ENCODE measurements at regions not wholly inside any gene's neighbourhood (a gene's known extent, or its start where the extent isn't known, plus 50 kb on each side); places are given as distances from the start of the nearest gene placed in this dataset.
"Not testable (repeated sequence)": the region's sequence is repeated elsewhere in the genome, so short reads cannot be mapped to it uniquely, and the experiment has no call there.

DNA sequence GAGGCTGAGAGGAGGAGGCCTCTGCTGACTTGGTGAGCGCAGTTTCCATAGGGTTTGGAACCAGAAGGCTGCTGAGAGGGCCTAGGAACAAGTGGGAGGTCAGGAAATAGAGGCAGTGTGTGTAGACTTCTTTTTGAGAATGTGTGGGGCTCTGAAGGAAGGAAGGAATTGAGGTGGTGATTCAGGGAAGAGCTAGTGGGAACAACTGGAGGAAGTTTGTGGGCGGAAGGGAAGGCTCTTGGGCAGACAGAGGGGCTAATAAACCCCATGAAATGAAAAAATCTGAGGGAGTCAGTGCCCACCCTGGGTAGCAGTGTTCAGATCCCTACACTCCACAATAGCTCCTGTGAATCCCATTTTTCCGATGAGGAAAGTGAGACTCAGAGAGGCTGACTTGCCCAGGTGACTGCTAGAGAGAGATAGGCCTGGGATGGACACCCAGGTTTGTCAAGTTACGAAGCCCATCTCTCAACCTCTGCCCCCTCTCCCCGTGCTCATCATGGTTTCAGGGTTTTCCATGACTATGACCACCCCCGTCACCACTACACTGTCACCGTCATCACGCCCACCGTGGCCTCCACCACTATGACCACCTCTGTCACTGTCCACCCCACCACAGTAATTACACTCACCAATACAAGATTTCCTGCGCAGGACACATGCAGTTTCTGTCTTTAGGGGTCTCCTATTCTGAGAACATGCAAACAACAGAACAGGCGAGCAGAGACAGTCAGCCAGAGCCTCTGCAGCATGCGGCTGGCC is 106.4 kb downstream of the MRPL14 start:
- no peak overlapping the region for H3K4me3 ChIP-seq (ENCODE audit: insufficient read depth, low read depth, low read length)
- H3K27me3 ChIP-seq (ENCODE audit: control insufficient read depth, insufficient read depth, low read length): no peaks in the 10 kb centered on the region
- DNase-seq: no peak
- H3K36me3 ChIP-seq (replicated peaks; ENCODE audit: control insufficient read depth, insufficient read depth, low read length): no peaks in the 10 kb centered on the region

DNA sequence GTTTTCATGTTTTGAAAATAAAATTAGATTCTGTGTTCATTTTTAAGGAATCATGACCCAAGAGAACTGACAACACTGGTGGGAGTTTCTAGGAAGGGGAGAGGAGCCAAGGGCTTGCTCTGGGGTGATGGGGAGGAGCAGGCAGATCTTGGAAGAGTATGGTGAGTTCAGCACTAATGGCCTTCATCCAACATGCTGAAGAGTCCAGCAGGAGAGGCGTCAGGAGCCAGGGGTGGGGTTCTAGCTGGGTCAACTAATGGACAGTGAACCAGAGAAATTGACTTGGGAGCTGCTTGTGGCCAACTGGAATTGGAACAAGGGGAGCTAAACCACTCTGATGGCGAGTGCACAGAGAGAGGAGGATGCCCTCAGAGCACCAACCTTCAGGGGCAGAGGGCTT is 107.1 kb downstream of the MRPL14 start:
- no peaks in the 10 kb centered on the region for H3K27me3 ChIP-seq (ENCODE audit: control insufficient read depth, insufficient read depth, low read length)
- no peak for DNase-seq

DNA sequence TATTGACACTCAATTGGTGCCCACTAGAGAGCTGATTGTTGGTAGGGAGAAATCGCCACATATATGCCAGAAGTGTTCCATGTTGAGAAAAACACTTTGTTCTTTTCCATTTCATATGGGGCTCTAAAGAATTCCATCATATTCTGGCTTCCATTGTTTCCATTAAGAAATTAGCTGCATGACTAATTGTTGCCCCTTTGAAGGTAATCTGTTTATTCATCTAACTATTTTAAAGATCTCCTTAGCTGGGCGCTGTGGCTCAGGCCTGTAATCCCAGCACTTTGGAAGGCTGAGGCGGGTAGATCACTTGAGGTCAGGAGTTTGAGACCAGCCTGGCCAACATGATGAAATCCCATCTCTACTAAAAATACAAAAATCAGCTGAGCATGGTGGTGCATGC is 109.9 kb downstream of the MRPL14 start:
- not testable (repeated sequence) for H3K36me3 ChIP-seq (replicated peaks; ENCODE audit: control insufficient read depth, insufficient read depth, low read length); H3K4me3 ChIP-seq (ENCODE audit: insufficient read depth, low read depth, low read length); DNase-seq; H3K27me3 ChIP-seq (ENCODE audit: control insufficient read depth, insufficient read depth, low read length)

More for the DNA sequence above, 107.1 kb downstream of the MRPL14 start:
- H3K4me3 ChIP-seq (ENCODE audit: insufficient read depth, low read depth, low read length): no peak overlapping the region
- H3K36me3 ChIP-seq (replicated peaks; ENCODE audit: control insufficient read depth, insufficient read depth, low read length): no peaks in the 10 kb centered on the region

DNA sequence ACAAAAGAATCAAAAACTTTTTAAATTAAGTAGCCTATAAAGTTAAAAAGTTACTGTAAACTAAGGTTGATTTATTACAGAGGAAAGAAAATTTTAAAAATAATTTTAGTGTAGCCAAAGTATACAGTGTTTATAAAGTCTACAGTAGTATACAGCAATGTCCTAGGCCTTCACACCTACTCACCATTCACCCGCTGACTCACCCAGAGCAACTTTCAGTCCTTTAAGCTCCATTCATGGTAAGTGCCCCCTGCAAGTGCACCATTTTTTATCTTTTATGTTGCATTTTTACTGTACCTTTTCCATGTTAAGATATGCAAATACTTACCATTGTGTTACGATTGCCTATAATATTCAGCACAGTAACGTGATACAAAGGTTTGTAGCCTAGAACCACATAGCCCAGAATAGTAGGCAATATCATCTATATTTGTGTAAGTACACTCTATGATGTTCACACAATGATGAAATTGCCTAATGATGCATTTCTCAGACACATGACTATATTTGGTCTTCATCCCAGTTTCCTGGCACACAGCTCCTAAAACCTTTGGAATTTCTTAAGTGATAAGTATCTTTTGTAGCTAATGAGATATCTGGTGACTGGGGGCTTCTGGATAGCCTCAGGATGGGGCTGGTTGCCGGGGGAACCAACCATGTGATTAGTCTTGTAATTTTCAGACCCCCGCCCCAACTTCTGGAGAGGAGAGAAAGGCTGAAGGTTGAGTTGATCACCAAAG is 111.0 kb downstream of the MRPL14 start:
- Histone ChIP-seq H3K27me3 (ENCODE audit: control insufficient read depth, insufficient read depth, low read length) (no peaks in the 10 kb centered on the region), H3K4me3 (ENCODE audit: insufficient read depth, low read depth, low read length) (no peak overlapping the region), H3K36me3 (replicated peaks; ENCODE audit: control insufficient read depth, insufficient read depth, low read length) (no peaks in the 10 kb centered on the region)
- DNase-seq: no peak

DNA sequence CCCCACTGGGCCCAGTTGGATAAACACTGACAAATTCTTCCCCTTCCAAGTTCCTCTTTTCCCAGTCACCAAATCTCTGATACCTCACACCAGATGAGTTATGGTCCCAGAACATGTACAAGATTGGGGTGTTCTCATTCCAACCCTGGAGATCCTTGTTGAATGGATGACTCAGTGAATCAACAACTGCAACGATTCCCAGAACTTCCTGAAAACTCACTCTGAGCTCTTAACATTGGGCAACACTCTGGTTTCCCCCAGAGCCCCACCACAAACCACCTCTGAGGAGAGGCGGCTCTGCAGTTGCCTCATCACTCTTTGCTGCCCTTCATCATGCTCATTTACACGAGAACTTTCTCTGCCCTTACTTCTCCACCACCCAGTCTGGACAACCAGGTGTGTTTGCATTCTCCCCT is 115.2 kb downstream of the MRPL14 start:
- DNase-seq: no peak
- Histone ChIP-seq H3K4me3 (ENCODE audit: insufficient read depth, low read depth, low read length) (no peak overlapping the region), H3K36me3 (replicated peaks; ENCODE audit: control insufficient read depth, insufficient read depth, low read length) (no peaks in the 10 kb centered on the region), H3K27me3 (ENCODE audit: control insufficient read depth, insufficient read depth, low read length) (no peaks in the 10 kb centered on the region)

DNA sequence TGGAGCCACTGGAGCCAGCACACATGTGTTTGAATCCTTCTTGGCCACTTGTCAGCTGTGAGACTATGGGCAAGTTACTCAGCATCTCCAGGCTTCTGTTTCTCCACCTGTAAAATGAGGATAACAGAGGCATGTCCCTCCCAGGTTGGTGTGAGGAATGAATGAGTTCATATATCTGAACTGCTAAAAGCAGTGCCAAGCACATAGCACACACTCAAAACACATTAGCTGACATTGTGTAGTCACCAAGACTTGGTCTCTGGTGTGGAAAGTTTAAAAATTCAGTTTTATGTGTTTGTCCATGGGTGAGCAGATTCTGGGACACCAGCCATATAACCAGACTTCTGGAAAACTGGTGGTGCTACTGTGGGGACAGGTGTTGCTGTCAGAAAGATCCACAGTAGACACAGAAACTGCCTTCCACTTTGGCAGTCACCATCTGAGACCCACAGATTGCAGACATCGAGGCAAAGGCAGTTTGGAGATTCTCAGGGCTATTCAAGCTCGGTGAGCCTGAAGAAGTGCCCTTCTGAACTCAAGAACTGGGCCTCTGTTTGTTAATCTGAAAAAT is 115.8 kb downstream of the MRPL14 start:
- no peak overlapping the region for H3K4me3 ChIP-seq (ENCODE audit: insufficient read depth, low read depth, low read length)
- H3K27me3 ChIP-seq (ENCODE audit: control insufficient read depth, insufficient read depth, low read length): no peaks in the 10 kb centered on the region
- DNase-seq: no peak
- H3K36me3 ChIP-seq (replicated peaks; ENCODE audit: control insufficient read depth, insufficient read depth, low read length): no peaks in the 10 kb centered on the region

DNA sequence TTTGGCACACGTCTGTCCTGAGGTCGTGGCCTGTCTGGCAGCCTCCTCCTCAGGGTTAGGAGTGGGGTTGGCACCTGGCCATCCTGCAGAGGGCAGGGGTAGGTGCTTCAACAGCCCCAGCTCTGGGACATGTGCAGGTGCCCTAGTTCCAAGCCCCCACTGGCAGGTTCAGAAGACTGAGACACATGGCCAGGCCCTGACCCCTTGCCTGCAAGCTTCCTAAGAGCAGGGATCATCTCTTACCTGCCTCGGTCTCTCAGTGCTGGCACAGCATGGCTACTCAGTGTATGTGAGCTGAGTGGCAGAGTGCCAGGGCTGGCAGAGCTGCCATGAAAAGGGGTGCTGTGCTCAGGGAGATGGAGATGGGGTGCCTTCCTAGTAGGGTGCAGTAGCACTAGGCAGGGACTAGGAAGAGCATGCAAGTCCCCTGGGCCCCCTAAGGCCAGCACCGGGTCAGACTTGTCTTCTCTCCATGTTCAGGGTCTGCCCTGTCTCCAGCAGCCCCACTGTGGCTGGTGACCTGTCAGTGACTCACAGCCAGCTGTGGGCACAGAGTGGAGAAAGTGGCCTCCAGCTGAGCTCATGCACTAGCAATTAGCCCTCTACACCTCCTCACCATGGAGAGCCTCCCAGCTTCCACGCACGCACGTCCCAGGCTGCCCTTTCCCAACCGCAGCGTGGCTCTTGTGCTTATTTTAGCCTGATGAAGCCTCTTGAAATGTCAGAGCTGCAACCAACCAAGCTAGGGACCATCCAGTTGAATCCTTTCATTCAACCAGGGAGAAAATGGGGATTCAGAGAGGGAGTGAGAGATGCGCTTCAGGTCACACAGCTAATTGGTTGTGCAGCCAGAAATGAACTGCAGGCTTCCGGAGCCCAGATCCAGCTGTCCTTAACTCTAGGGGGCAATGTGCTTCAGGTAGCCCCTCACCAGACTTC is 116.6 kb downstream of the MRPL14 start:
- no peak for DNase-seq
- Histone ChIP-seq H3K27me3 (ENCODE audit: control insufficient read depth, insufficient read depth, low read length) (no peaks in the 10 kb centered on the region), H3K36me3 (replicated peaks; ENCODE audit: control insufficient read depth, insufficient read depth, low read length) (no peaks in the 10 kb centered on the region), H3K4me3 (ENCODE audit: insufficient read depth, low read depth, low read length) (no peak overlapping the region)

DNA sequence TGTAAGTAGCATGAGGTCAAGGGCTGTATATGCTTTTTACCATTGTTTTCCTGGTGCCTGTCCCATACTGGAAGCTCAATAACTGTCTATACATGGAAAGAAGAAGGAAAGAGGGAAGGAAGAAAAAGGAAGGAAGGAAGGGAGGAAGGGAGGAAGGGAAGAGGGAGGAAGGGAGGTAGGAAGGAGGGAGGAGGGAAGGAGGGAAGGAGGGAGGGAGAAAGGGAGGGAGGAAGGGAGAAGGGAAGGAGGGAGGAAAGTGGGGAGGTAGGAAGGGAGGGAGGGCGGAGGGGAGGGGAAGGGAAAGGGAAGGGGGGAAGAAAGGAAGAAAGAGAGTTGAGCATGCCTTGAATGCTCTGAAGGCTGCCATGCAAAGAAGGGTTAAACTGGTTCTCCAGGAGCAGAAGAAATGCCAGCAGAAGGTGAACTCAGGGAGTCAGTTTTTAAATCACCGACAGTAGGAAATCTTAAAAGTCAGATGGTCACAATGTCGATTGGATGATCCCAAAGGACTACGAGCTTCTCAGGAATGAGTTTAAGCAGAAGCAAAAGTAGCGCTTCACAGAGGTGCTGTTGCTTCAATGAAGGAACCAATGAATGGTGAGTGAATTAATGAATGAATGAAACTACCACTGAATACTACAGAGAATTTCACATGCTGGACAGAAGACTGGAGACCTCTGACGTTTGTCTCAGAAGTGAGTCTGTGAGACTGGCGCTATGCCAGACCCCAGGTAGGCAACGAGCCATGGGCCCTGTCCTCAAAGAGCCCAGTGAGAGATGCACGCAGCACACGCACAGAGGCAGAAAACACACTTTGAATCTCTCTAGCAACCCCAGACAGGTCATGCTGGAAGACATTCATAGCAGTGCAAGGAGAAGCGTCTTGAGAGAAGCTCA is 117.6 kb downstream of the MRPL14 start:
- no peak overlapping the region for H3K4me3 ChIP-seq (ENCODE audit: insufficient read depth, low read depth, low read length)
- no peaks in the 10 kb centered on the region for H3K36me3 ChIP-seq (replicated peaks; ENCODE audit: control insufficient read depth, insufficient read depth, low read length)
- no peak for DNase-seq
- H3K27me3 ChIP-seq (ENCODE audit: control insufficient read depth, insufficient read depth, low read length): no peaks in the 10 kb centered on the region

DNA sequence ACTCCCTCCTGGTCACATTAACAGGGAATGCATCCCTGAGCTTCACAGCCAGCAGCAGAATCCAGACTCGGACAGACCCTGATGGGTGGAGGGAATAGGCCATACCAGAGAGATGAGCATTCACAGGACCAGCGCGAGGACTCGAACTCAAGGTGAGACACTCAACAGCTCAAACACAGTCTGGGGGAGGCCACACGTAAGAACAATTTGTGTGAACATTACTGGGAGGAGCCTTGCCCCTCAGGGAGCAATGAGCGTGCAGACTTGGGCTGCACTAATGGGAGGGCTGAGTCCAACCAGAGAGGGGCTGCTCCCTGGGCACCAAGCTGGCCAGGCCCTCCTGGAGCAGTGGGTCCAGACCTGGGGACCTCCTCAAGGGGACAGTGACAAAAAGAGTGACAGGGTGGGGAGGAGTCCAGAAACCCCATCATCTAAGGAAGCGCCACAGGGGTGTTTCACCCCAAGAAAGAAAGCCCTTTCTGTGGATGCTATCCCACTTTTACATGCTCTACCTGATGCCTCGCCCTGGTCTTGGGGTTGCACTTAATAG is 118.4 kb downstream of the MRPL14 start:
- no peak overlapping the region for H3K4me3 ChIP-seq (ENCODE audit: insufficient read depth, low read depth, low read length)
- H3K36me3 ChIP-seq (replicated peaks; ENCODE audit: control insufficient read depth, insufficient read depth, low read length): no peaks in the 10 kb centered on the region
- no peak for DNase-seq
- H3K27me3 ChIP-seq (ENCODE audit: control insufficient read depth, insufficient read depth, low read length): peaks cover 4% of the 10 kb centered on the region; the same call in 1 of the 2 replicates

DNA sequence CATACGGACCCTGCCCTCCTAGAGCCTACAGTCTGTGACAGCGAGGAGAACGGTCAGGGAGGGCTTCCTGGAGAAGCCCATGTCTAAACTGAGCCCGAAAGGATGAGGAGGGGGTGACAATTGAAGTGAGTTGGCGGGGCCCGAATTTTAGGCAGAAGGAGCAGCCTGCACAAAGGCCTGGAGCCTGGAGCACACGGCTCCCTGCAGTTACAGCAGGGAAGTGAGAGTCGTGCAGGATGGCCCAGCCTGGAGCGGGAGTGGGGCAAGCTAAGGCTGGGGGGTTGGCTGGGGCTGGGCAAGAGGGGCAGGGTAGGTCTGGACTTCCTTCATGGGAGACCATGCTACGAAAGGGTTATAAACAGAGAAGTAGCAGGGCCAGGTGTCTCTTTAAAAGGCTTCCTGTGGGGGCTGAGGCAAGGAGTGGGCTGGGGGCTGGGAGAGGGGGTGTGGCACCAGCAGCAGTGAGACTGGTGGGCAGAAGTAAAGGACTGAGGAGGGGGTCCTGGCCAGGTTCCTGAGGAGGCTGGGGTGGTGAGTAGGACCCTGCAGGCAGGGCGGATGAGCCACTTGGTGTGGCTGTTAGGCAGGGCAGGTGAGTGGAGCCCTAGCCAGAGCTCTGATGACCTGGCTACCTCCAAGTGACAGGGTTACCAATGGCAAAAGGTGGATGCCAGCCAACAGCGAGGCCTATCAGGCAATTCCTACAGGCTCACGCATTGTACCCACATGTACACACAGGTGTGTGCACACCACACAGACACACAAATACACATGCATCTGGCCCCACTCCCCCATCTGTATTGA is 119.2 kb downstream of the MRPL14 start:
- DNase-seq: peak; percentile 47
- Histone ChIP-seq H3K4me3 (ENCODE audit: insufficient read depth, low read depth, low read length) (no peak overlapping the region), H3K27me3 (ENCODE audit: control insufficient read depth, insufficient read depth, low read length) (peaks cover 12% of the 10 kb centered on the region), H3K36me3 (replicated peaks; ENCODE audit: control insufficient read depth, insufficient read depth, low read length) (no peaks in the 10 kb centered on the region)

DNA sequence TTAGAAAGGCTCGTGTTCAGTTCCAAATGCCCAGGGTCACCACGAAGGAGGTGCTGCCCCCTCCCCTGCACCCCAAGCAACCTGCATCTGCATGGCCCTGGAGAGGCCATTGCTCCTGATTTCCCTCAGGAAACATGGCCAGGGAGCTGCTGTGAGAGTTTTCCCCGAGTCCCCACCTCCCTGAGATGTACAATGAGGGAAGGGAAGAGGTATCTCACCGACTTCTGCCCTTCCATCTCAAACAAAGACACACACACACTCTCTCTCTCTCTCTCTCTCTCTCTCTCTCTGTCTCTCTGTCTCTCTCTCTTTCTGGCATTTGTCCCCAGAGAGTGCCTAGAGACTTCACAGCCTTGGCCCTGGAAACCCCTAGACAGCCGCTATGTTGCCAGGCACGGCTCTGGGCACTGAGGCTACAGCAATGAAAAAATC is 120.4 kb downstream of the MRPL14 start:
- Histone ChIP-seq H3K27me3 (ENCODE audit: control insufficient read depth, insufficient read depth, low read length) (peaks cover 18% of the 10 kb centered on the region), H3K4me3 (ENCODE audit: insufficient read depth, low read depth, low read length) (no peak overlapping the region), H3K36me3 (replicated peaks; ENCODE audit: control insufficient read depth, insufficient read depth, low read length) (no peaks in the 10 kb centered on the region)
- no peak for DNase-seq

DNA sequence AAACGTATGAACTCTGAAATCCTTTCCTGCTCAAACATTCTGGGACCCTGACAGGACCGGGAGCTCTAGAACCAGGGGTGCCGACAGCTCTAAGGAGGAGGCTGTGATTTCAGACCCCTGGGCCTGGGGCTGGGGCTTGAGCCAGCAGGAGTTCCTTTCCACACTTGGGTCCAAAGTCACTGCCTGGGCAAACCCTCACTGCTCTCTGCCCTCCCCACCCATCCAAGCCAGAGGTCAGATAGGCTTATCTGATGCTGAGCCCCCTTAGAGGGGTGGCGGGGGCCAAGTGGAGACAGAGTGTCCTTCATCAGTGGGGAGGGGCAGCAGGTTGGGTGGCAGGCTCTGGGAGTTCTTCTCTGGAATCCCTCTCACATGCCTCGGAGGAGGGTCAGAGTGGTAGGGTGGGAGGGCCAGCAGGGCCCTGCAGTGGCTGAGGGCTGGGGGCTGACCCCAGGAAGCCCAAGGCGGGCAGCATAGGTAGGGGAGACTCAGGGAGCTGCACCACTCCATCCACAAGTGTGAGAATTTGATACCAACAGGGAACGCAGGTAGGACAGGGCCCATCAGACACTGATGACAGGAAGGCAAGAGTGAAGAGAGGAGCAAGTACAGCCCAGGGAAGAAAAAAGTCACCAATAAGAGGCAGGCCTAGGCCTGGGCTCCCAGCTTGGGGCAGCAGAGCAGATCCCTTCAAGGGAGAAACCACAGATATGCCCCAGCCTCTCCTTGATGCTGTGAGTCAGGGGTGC is 121.0 kb downstream of the MRPL14 start:
- no peak for DNase-seq
- no peak overlapping the region for H3K4me3 ChIP-seq (ENCODE audit: insufficient read depth, low read depth, low read length)
- peaks cover 18% of the 10 kb centered on the region for H3K27me3 ChIP-seq (ENCODE audit: control insufficient read depth, insufficient read depth, low read length)
- H3K36me3 ChIP-seq (replicated peaks; ENCODE audit: control insufficient read depth, insufficient read depth, low read length): no peaks in the 10 kb centered on the region

Measured in H7 (cell line).